ENCODE measurements at regions not wholly inside any gene's neighbourhood (a gene's known extent, or its start where the extent isn't known, plus 50 kb on each side); places are given as distances from the start of the nearest gene placed in this dataset.
"Not testable (repeated sequence)": the region's sequence is repeated elsewhere in the genome, so short reads cannot be mapped to it uniquely, and the experiment has no call there.

DNA sequence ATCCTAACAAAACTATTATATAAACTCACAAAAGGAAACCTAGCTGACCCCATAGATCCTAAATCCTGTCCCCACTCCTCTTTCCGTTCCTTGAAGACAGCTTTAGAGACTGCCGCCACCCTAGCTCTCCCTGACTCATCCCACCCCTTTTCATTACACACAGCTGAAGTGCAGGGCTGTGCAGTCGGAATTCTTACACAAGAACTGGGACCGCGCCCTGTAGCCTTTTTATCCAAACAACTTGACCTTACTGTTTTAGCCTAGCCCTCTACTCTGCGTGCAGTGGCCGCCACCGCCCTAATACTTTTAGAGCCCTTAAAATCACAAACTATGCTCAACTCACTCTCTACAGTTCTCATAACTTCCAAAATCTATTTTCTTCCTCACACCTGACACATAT, 264.0 kb downstream of the SMARCA2 start:
- not testable (repeated sequence) for DNase-seq

- DNase-seq: peak; percentile 77
Observed at GRCh38 chr9:2281031-2281802, 266.1 kb downstream of the SMARCA2 start.

DNA sequence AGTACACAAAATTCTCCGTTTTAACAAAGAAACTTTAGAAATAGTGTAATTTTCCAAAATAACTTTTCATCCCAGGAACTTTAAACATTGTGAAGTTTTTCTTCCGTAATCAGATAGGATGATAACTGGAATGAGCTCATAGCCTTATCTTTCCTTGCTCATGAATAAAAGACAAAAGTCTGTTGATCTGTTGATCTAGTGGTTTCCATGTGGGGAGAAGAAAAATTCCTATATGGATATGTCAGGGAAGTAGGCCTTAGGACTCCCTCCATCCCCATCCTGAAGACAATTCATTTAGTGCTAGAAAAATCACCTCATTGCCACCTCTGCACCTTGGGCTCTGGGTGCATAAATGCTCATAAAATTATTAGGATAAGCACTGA, 266.6 kb downstream of the SMARCA2 start:
- DNase-seq: peak; percentile 75

DNA sequence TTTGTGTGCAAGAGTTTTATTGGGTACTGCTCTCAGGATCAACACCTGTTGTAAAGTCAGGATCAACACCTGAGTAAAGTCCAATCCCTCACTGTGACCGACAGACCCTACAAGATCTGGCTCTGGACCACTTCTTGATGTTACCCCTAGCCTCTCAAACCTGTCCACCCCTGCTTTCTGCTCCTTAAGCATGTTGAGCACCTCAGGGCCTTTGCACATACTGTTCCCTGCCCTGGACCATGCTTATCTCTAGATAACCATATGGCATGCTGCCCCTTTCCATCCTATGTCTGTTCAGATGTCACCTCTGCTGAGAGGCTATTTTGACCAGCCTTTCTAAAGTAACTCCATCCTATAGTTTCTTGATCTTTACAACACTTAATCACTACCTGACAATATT, 269.6 kb downstream of the SMARCA2 start:
- DNase-seq: no peak

GRCh38 chr9:2285416-2286332, 270.5 kb downstream of the SMARCA2 start:
- no peak for DNase-seq

GRCh38 chr9:2286333-2286705, 271.2 kb downstream of the SMARCA2 start:
- DNase-seq: no peak

DNA sequence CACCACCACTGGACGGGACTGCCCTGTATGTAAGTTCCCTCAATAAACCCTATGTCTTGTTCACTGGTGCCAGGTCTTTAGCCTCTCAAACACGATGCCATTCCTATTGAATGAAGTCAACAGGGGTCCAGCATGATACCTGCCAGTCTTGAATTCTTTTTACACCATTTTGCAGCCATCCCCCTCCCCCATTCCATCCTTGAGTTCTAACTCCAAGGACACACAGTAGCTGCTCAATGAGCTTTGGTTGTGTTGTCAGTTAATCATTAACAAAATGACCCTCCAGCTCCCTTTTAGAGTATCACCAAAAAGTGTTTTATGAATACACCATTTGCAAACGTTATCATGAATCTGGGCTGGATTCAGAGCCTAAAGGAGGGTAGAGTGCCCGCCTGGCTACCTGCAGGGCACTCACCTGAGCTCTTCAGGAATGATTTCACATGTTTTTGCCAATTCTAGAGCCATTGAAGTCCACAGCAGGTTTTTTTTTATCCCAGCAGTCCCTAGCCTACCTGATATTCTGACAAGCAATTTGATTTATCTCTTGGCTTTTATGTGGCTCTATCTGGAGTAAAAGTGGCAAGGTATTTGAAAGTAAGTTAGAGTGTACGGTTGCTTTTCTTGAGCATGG, 271.8 kb downstream of the SMARCA2 start:
- no peak for DNase-seq

GRCh38 chr9:2288309-2288708, 273.2 kb downstream of the SMARCA2 start:
- no peak for DNase-seq

GRCh38 chr9:2289263-2289662, 274.1 kb downstream of the SMARCA2 start:
- DNase-seq: no peak

GRCh38 chr9:2290382-2290781, 275.2 kb downstream of the SMARCA2 start:
- DNase-seq: no peak

- peak; percentile 14 for DNase-seq
Observed at GRCh38 chr9:2291980-2292704, 277.0 kb downstream of the SMARCA2 start.

GRCh38 chr9:2292733-2293132, 277.6 kb downstream of the SMARCA2 start:
- DNase-seq: no peak

DNA sequence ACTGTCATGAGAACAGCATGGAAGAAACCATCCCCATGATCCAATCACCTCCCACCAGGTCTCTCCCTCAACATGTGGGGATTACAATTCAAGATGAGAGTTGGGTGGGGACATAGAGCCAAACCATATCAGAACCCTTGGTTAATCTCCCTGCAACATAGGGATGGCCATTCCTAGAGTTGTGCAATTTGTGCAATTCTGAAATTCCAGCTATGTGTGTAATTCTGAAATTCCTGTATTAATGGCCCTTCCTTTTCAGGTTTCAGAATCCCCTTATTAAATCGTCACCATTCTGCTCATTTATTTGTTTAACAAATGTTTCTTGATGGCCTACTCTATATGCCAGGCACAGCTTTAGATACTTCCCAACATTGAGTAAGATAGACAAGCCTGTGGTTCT, 282.6 kb downstream of the SMARCA2 start:
- DNase-seq: no peak

- DNase-seq: no peak
Observed at GRCh38 chr9:2298217-2298616, 283.1 kb downstream of the SMARCA2 start.

DNA sequence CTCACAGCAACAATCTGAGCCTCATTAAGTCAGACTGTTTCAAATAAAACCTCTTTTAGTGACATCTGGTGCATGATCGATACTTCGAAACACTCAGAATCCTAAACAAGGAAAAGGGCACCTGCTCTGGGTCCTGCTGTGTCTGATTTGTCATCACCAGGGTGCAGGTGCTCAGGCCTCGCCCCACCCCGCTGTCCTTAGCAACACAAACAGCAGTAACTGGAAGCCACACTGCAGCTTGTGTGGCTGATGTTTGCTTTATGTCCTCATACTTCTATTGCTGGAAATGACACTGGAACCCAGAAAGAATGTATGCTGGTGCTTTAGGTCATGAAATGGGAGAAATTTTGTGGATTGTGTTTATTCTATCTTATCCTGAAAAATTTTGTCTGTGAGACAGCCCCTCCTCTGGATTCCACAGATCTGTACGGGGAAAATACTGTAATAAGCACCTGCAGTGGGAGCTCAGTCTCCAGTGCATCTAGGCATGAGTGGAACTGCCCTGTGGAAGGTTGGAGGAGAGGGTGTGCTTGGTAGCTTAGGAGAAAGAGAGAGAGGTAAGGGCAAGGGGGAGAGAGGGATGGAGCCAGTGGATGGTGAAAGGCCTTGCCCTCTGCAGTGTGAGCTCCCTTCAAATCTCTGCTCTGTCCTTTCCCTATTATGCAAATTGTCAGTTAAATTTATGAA, 284.2 kb downstream of the SMARCA2 start:
- no peak for DNase-seq

DNA sequence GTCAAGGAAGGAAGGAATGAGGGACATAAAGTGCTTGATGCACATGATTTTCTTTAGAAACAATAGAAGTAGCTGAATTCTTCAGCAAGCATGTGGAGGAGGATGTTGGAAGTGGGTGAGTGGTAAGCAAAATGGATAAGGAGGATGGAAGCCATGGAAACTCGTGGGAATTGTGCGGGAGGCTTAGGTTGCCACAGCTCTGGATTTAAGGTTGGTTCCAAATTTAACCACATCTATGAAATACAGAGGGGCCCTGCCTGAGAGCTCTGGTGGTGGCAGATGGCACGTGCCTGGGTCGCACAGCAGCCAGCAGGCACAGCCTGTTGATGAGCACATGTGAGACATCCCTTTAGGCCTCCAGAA, 284.7 kb downstream of the SMARCA2 start:
- DNase-seq: no peak

GRCh38 chr9:2300325-2300724, 285.2 kb downstream of the SMARCA2 start:
- no peak for DNase-seq

DNA sequence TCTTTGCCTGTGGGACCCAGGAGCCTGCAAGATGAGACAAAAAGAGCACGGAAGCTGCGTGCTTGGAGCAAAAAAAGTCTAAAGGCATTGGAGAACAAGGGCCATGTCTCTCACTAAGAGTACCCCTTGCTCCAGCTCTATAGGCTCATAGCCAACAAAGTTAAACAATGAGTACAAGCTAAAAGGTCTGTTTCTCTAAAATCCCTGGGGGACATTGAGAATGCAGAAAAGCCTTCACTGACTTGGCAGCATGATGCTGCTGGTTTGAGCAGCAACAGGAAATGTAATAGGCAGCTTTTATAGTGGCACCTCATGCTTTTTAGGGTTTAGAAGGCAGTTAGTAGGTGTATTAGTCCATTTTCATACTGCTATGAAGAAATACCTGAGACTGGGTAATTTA, 287.5 kb downstream of the SMARCA2 start:
- DNase-seq: peak; percentile 78

DNA sequence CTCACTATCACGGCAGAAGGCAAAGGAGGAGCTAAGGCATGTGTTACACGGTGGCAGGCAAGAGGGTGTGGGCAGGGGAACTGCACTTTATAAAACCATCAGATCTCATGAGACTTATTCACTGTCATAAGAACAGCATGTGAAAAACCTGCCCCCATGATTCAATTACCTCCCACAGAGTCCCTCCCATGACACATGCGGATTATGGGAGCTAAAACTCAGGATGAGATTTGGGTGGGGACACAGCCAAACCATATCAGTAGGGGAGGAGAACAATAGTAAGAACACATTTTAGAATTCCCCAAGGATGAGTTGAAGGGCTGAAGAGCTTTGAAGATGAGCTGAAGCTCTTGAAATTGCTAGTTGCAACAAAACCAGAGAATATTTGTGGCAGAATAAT, 287.9 kb downstream of the SMARCA2 start:
- peak; percentile 72 for DNase-seq

- peak; percentile 89 for DNase-seq
Observed at GRCh38 chr9:2307480-2307879, 292.3 kb downstream of the SMARCA2 start.

DNA sequence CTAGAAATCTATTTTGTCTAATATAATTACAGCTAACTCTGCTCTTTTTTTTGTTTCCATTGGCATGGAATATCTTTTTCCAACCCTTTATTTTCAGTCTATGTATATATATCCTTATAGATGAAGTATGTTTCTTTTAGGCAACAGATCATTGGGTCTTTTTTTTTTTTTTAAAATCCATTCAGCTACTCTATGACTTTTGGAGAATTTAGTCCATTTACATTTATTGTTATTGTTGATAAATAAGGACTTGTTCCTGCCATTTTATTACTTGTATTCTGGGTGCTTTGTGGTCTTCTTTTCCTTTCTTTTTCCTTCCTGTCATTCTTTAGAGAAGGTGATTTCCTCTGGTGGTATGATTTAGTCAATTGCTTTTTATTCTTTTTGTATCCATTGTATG, 296.8 kb downstream of the SMARCA2 start:
- no peak for DNase-seq

DNA sequence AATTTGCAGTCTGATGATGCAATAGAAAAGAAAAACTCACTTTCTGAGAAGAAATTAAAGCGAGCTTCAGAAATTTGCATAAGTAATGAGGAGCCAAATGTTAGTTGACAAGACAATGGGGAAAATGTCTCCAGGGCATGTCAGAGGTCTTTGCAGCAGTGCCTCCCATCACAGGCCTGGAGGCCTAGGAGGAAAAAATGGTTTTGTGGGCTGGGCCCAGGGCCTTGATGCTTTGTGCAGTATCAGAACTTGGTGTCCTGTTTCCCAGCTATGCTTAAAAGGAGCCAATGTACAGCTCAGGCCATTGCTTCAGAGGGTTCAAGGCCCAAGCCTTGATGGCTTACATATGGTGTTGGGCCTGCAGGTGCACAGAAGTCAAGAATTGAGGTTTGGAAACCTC, 298.4 kb downstream of the SMARCA2 start:
- no peak for DNase-seq

Data from fibroblast of skin of back (primary cell).